Activated naive CD8-positive, alpha-beta T cell treated with anti-CD3 and anti-CD28 coated beads for 36 hours (primary cell): ENCODE measurements at regions not wholly inside any gene's neighbourhood (a gene's known extent, or its start where the extent isn't known, plus 50 kb on each side); places are given as distances from the start of the nearest gene placed in this dataset.
"Not testable (repeated sequence)": the region's sequence is repeated elsewhere in the genome, so short reads cannot be mapped to it uniquely, and the experiment has no call there.

Experiments used
- DNase-seq: peaks from one replicate; pipeline ENCODE4 v3.0.0; 2021
- H3K27ac Mint-ChIP-seq: one replicate; pipeline ENCODE4 v1.8.0; 2022; ENCODE audit warnings: mild to moderate bottlenecking, moderate library complexity, mixed read lengths
- H3K27me3 Mint-ChIP-seq: one replicate; pipeline ENCODE4 v1.8.0; 2022; ENCODE audit warnings: mild to moderate bottlenecking, mixed read lengths
- H3K36me3 Mint-ChIP-seq: one replicate; pipeline ENCODE4 v1.8.0; 2021; ENCODE audit warnings: mild to moderate bottlenecking, mixed read lengths
- H3K4me1 Mint-ChIP-seq: one replicate; pipeline ENCODE4 v1.8.0; 2021; ENCODE audit warnings: mixed read lengths
- H3K4me3 Mint-ChIP-seq: one replicate; pipeline ENCODE4 v1.8.0; 2022; ENCODE audit warnings: mild to moderate bottlenecking, moderate library complexity, mixed read lengths
- H3K9me3 Mint-ChIP-seq: one replicate; pipeline ENCODE4 v1.8.0; 2022; ENCODE audit warnings: mixed read lengths

DNA sequence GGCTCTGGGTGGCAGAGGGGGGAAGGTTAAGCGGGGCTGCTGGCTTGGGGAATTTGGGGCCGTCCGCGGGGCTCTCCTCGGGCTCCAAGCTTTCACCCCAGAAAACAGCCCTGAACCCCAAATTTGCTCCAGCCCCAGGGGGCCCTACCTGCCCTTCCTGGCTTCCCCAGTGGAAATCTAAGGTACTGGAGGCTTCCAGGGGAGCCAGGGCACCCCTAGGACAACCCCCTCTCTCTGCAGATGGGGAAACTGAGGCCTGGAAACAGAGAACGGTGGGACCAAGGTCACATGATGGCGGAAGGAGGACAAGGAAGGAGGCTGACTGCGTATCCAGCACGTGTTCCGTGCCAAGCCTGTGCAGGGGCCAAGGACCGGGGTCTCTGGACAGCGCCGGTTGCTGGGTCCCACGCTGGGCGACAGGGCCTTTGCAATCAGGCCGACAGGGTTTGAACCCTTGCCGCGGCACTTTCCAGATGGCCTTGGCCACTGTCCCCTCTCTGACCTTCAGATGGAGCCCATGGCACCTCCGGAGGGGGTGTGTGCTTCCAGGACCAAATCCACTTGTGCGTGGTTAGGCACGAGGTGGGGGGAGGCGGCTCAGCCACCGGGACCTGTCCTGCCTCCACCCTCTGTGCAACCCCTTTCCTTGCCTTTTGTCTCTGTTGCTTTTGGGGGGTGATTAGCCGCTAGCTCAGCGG is 183.1 kb downstream of the C9orf50 start:
- peak overlapping the region; percentile 48 for H3K4me3 Mint-ChIP-seq
- H3K27ac Mint-ChIP-seq, result no peak overlapping the region
- DNase-seq, result no peak
- H3K36me3 Mint-ChIP-seq, result peaks cover 2% of the 10 kb centered on the region
- peaks cover 56% of the 10 kb centered on the region for H3K27me3 Mint-ChIP-seq
- H3K9me3 Mint-ChIP-seq, result peaks cover 3% of the 10 kb centered on the region
- peaks cover 22% of the 10 kb centered on the region for H3K4me1 Mint-ChIP-seq

DNA sequence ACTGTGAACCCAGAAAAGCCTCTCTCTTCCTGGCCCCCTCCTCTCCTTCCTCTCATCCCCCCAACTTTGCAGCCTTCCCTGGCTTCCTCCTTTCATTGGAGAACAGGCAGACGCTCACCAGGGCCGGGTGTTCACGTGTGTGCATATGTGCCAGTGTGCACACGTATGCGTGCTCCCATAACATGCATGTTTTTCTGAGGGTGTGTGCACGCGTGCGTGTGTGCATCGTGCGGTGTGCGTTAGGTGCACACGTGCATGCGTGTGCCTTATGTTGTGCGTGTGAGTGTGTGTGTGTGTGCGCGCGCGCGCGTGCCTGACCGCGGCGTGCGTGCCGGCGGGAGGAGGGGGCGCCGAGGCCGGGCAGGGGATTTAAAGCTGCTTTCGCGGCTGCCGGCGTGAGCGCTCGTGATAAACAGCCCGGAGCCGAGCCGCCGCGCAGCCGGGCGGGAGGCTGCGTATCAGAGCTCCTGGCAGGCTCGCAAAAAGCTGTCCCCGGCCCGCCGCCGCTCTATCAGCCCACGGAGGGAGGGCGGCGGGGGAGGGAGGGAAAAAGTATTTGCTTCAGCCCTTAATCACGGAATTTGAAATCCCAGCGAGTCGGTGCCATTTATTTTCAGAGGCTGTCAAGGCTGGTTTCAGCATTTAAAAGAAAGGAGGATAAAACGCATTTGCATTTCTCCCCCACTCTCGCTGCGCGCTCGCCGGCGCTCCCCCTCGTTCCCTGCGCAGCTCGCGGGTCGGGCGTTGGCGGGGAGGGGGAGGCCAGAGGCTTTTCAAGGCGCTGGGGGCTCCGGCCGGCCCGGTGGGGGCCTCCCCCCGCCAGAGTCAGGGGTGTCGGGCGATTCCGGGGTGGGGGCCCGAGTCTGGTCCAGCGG is 183.9 kb downstream of the C9orf50 start:
- H3K4me3 Mint-ChIP-seq, result peak overlapping the region; percentile 69
- no peak overlapping the region for H3K27ac Mint-ChIP-seq
- H3K9me3 Mint-ChIP-seq, result peaks cover 3% of the 10 kb centered on the region
- peak; percentile 30 for DNase-seq
- H3K36me3 Mint-ChIP-seq, result peaks cover 2% of the 10 kb centered on the region
- peaks cover 58% of the 10 kb centered on the region for H3K27me3 Mint-ChIP-seq
- H3K4me1 Mint-ChIP-seq, result peaks cover 22% of the 10 kb centered on the region

DNA sequence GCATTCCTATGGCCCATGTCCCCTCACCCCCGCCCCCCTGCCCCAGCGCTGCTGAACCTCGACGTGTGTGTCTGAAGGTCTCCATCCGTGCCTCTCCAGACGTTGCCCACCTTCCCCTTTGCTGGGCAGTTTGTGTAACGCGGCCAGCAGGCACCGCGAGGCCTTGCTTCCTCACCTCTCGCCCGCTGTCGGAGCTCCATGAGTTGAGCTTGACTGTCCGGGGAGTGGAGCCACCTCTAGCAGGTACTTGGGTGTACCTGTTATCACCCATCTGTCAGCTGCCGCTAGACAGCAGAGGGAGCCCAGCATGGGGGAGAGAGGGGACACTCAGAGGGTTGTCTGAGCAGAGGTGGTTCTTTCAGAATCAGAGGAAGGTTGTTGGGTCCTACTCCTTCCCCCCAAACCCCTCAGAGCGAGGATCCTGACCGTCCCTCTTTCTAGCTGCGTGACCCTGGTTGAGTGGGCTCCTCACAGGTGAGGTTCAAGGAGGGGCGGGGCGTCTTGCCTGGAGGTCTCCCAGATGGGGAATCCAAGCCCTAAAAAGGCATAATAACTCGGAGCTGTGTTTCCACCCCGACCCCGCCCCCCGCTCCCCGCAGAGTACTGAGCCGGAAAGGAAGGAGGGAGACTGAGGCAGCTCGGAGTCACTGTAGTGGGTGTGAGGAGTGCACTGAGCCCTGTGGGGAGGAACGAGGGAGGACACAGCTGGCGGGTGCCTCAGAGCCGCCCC is 184.7 kb downstream of the C9orf50 start:
- Mint-ChIP-seq H3K4me1 (peaks cover 22% of the 10 kb centered on the region), H3K9me3 (peaks cover 3% of the 10 kb centered on the region), H3K27ac (no peak overlapping the region), H3K27me3 (peaks cover 57% of the 10 kb centered on the region), H3K4me3 (no peak overlapping the region), H3K36me3 (peaks cover 2% of the 10 kb centered on the region)
- no peak for DNase-seq

DNA sequence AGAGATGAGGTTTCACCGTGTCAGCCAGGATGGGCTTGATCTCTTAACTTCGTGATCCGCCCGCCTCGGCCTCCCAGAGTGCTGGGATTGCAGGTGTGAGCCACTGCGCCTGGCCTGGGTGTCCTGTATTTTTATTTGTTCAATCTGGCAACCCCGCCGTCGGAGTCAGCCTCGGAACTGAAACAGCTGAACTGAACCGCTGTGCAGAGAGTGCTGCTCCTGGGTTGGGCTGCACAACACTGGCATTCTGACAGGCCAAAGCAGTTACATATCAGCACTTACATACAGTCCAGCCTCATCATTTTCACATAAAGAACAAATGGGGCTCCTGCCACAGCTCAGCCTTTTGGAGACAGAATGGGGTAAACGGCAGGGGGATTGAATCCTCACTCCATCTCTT is 185.6 kb downstream of the C9orf50 start:
- no peak overlapping the region for H3K27ac Mint-ChIP-seq
- H3K9me3 Mint-ChIP-seq, result peaks cover 3% of the 10 kb centered on the region
- no peak for DNase-seq
- peaks cover 50% of the 10 kb centered on the region for H3K27me3 Mint-ChIP-seq
- H3K4me3 Mint-ChIP-seq, result no peak overlapping the region
- peaks cover 2% of the 10 kb centered on the region for H3K36me3 Mint-ChIP-seq
- H3K4me1 Mint-ChIP-seq, result peaks cover 18% of the 10 kb centered on the region

DNA sequence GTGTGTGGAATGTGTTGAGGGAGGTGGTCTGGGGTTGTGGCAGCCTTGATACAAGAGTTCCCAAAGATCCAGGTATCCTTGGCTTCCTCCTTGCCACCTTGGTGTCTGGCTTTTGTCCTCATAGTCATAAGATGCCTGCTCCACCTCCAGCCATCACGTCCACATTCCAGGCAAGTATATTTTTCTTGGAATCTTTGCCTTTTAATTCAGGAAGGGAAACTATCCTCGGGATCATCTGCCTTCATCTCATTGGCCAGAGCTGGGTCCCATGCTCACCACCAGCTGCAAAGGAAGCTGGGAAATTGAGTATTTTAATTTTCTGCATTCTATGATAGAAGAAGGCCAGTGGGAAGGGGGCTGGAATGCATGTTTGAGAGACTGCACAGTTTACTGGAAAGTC is 186.7 kb downstream of the C9orf50 start:
- Mint-ChIP-seq H3K27me3 (peaks cover 40% of the 10 kb centered on the region), H3K4me3 (no peak overlapping the region)

DNA sequence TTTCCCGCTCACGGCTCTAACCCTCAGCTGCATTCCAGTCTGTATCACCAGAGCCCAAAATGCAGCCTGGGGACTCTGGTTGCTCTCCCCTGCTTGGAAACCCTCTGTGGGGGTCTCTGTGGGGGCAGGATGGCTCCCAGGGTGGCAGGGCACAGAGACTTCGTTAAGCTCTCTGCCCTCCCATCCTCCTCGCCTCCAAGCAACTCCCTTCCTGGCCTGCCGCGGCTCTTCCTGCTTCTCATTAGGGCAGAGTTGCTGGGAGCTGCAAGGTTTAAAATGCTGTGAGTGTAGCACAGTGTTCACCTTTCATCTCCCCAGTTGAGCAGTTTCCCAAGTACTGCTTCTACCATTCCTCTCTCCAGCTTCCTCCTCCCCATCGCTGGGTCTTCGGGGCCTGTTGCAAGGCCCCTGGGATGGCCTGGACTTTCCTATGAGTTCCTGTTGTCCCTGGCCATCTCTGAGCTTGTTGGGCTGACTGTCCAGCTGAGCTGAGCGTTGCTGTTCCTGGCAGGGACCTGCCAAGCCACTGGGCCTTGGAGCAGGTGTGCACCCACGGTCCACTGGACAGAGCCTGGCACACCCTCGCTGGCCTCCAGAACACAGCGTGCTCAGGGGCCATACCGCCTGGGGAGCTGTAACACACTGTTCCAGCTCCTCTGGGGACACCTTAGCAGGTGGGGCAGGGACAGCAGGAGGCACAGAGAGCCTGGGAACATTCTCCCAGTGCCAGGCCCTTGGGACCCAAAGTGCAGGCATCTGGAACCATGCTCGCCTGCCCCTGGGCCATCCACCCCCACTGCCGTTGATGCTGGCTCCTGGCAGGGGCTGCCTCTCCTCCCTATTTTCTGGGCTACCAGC is 188.4 kb downstream of the C9orf50 start:
- DNase-seq, result no peak
- Mint-ChIP-seq H3K4me3 (no peak overlapping the region), H3K4me1 (peaks cover 6% of the 10 kb centered on the region), H3K36me3 (no peaks in the 10 kb centered on the region), H3K27me3 (peaks cover 24% of the 10 kb centered on the region), H3K9me3 (no peaks in the 10 kb centered on the region), H3K27ac (no peak overlapping the region)

More for the DNA sequence above, 186.7 kb downstream of the C9orf50 start:
- Mint-ChIP-seq H3K9me3 (peaks cover 1% of the 10 kb centered on the region), H3K27ac (no peak overlapping the region), H3K36me3 (no peaks in the 10 kb centered on the region), H3K4me1 (peaks cover 18% of the 10 kb centered on the region)
- DNase-seq, result no peak

DNA sequence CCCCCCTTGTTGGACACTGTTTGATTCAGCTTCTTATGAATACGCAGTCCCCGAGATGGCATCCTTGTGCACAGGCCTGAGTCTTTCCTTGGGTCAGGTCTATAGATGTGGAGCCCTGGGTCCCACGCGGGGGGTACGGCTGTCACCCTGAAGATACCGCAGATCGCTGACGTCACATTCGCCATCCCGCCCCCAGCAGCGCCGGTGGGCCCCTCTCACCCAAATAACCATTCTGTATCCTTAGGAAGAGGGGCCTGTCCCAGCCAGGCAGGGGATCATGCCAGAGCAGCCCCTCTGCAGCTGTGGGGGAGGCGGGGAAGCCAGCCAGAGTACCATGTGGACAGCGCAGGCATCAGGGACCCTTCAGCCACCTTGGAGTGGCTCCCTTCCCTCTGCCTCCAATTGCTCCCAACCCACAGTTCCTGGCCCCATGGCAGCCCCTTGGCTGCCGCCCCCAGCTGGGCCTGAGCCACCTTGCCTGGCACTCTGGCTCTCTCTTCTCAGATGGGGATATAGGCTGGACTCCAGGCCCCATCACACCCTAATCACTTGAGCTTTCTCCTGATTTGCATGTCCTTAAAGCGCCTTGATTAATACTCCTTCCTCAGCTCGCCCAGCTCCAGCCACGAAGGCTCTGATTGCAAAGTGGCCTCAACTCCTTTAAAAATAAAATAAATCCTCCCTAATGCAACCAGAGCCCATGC is 189.8 kb downstream of the C9orf50 start:
- no peak overlapping the region for H3K27ac Mint-ChIP-seq
- peaks cover 12% of the 10 kb centered on the region for H3K27me3 Mint-ChIP-seq
- H3K36me3 Mint-ChIP-seq, result no peaks in the 10 kb centered on the region
- no peak overlapping the region for H3K4me3 Mint-ChIP-seq
- H3K9me3 Mint-ChIP-seq, result no peaks in the 10 kb centered on the region
- DNase-seq, result no peak
- H3K4me1 Mint-ChIP-seq, result no peaks in the 10 kb centered on the region

DNA sequence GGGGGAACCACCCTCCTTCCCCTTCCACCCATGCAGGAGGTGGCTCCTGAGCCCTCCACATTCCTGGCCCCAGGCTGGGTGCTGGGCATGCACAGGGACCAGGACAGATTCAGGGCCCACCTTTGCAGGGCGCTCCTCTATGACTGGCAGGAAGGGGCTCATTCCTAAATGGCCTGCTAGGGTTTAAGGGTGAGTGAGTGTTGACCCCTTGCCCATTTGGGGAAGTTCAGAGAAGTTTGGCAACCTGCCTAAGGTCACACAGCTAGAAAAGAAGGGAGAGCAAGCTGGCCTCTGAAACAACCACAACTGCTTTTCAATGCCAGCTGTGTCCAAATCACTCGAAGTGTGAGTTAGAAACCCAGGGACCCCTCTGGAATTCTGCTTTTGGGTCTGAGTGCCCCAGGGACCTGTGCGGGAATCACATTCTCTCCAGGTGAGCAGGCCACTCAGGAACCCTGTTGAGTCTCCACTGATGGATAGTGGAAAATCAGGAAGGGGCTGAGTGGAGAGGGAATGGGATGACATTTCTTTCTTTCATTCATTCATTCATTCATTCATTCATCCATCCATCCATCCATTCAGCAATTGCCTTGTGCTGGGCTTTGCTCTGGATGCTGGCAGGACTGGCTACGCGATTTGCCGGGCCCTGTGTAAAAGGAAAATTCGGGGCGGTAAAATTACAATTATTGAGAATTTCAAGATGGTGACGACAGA is 191.9 kb downstream of the C9orf50 start:
- Mint-ChIP-seq H3K27me3 (peaks cover 4% of the 10 kb centered on the region), H3K4me3 (no peak overlapping the region), H3K4me1 (no peaks in the 10 kb centered on the region), H3K27ac (no peak overlapping the region), H3K36me3 (no peaks in the 10 kb centered on the region), H3K9me3 (no peaks in the 10 kb centered on the region)
- DNase-seq, result no peak

DNA sequence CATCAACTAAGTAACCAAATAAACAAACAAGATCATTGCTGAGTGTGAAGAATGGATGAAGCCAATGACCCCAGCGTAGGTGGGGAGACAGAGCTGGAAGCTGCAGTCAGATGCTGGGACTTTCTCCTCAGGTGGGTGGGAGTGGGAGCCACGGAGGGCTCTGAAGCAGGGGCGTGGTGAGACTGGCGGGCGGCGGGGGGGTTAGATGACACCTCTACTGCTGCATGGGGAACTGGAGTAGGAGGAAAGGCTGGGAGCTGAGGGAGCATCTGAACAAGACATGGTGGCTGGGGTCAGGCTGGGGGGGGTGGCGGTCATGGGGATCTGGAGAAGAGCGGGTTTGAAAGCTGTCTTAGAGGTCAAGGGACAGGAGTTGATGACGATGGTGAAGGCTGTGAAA is 193.8 kb downstream of the C9orf50 start:
- Mint-ChIP-seq H3K4me3 (no peak overlapping the region), H3K4me1 (peaks cover 8% of the 10 kb centered on the region), H3K9me3 (no peaks in the 10 kb centered on the region), H3K27ac (no peak overlapping the region), H3K27me3 (no peaks in the 10 kb centered on the region), H3K36me3 (no peaks in the 10 kb centered on the region)
- no peak for DNase-seq

DNA sequence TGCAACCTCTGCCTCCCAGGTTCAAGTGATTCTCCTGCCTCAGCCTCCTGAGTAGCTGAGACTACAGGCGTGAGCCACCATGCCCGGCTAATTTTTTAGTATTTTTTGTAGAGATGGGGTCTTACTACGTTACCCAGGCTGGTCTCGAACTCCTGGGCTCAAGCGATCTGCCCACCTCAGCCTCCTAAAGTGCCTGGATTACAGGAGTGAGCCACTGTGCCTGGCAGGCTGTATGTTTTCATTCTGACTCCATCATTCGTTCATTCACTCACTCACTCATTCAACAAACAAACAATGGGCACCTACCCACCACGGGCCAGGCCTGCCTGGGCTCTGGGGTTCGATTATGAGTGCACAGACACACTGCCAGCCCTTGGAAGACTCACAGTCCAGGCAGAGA is 197.1 kb downstream of the C9orf50 start:
- H3K4me1 Mint-ChIP-seq, DNase-seq, H3K27me3 Mint-ChIP-seq, H3K4me3 Mint-ChIP-seq, H3K27ac Mint-ChIP-seq, H3K36me3 Mint-ChIP-seq, H3K9me3 Mint-ChIP-seq: not testable (repeated sequence)

DNA sequence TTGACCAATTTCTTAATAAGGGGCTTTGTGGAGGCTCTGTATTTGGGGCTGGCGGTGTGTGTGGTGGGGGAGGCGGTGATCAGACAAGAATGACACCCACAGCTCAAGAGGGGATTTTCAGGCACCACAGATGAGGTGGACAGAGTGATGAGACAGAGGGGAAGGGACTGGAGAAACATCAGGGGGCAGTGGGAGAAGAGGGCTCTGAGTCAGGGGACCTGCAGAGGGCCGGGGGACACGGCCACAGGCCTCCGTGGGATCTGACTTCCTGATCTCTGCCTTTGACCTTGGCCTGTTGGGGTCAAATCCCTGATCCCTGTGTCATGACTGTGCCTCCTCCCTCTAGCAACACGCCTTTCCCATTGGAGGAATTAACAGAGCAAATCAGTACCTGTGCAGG is 197.7 kb downstream of the C9orf50 start:
- Mint-ChIP-seq H3K9me3 (no peaks in the 10 kb centered on the region), H3K4me3 (no peak overlapping the region), H3K27ac (no peak overlapping the region), H3K4me1 (peaks cover 9% of the 10 kb centered on the region), H3K36me3 (no peaks in the 10 kb centered on the region), H3K27me3 (no peaks in the 10 kb centered on the region)
- DNase-seq, result no peak

DNA sequence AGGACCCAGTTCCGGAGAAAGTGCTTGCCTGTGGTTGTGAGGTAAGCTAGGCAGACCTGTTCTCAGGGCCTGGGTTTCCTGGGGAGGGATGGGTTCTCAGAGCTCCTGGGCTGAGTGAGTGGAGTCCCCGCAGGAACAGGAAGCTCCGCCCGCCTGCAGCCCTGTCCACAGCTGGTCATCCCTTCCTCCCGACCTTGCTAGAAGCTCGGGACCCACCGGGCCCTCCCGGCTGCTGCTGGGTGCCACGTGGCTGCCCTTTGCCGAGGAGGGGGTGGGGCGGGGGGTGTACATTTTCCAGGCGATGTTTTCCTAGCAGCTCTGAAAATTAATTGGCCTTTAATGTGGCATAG is 198.1 kb downstream of the C9orf50 start:
- no peaks in the 10 kb centered on the region for H3K27me3 Mint-ChIP-seq
- H3K27ac Mint-ChIP-seq, result no peak overlapping the region
- no peaks in the 10 kb centered on the region for H3K36me3 Mint-ChIP-seq
- no peak overlapping the region for H3K4me3 Mint-ChIP-seq
- DNase-seq, result no peak
- peaks cover 9% of the 10 kb centered on the region for H3K4me1 Mint-ChIP-seq
- H3K9me3 Mint-ChIP-seq, result no peaks in the 10 kb centered on the region

DNA sequence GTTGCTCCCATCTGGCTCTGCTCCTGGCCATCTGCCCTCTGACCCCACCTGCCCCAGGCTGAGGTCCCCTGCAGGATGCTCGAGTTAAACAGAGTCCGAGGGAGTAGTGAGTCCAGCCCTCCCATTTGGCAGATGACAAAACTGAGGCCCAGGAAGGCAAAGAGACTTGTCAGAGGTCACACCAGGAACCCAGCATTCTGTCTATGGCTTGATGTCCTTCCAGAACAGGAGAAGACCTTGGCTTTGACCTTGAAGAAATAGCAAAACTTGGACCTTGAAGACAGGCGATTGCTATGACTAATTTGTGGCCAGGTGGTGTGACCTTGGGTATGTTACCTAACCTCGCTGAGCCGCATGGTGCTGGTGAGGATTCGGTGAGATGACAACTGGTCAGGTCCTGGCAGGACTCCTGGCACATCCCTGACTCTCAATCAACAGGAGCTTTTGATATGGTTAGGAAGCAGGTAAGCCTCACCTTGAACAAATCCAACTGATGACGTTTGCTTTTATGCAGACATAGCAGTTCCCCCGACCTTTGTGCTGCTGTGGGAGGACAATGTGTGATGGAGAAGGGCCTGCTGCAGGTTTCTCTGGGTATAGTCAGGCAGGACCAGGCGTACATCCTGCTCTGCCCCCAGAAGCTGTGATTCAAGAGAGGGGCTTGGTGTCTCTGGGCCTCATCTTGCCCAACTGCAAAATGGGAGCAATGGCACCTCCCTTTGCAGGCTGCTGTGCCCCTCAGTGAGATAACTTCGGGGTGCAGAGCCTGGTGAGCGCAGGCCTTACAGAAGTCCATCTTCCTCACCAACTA is 198.7 kb downstream of the C9orf50 start:
- no peaks in the 10 kb centered on the region for H3K36me3 Mint-ChIP-seq
- no peak overlapping the region for H3K4me3 Mint-ChIP-seq
- no peaks in the 10 kb centered on the region for H3K9me3 Mint-ChIP-seq
- peaks cover 9% of the 10 kb centered on the region for H3K4me1 Mint-ChIP-seq
- H3K27ac Mint-ChIP-seq, result no peak overlapping the region
- DNase-seq, result no peak
- H3K27me3 Mint-ChIP-seq, result no peaks in the 10 kb centered on the region
